ENCODE measurements at regions not wholly inside any gene's neighbourhood (a gene's known extent, or its start where the extent isn't known, plus 50 kb on each side); places are given as distances from the start of the nearest gene placed in this dataset.

DNA sequence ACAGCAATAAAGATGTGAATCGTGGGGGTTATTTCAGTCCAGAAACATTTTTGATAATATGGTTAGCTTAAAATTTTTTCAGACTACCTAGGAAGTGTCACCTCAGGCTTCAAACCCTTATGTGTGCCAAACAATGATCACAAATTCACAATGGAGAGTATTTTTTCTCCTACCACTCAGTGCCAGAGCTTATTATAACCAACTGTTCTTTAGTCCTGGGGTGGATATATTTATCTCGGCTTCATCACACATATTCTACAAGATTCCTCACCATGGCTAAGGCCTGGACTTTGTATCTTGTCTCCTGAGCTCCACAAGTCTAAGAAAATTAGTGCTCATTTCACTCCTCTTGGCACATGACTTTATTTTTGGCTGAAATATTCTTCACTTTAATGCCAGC is 629.1 kb downstream of the RWDD3 start:
- in situ Hi-C loops (cut with MboI; ENCODE audit: low sequenced_read_pairs in 4 of 4), result no loop called here

GRCh38 chr1:95865769-95866168 is 631.8 kb downstream of the RWDD3 start:
- no peak for TF ChIP-seq CTCF (IDR thresholded peaks at IDR 0.05 in 4 of 5, conservative IDR thresholded peaks at IDR 0.05 in 1 of 5)
- no peak for TF ChIP-seq POLR2A (IDR thresholded peaks at IDR 0.05)
- in situ Hi-C loops (cut with MboI; ENCODE audit: low sequenced_read_pairs in 4 of 4), result no loop called here
- ATAC-seq, result no peak
- H3K27me3 ChIP-seq, result no peaks in the 10 kb centered on the region
- DNase-seq, result no peak
- no peak overlapping the region for H3K27ac ChIP-seq
- H3K36me3 ChIP-seq, result no peaks in the 10 kb centered on the region
- no peak overlapping the region for H3K4me3 ChIP-seq
- intact Hi-C loops (cut with DNase I; ENCODE audit: low total_unique reads), result no loop called here
- no peaks in the 10 kb centered on the region for H3K9me3 ChIP-seq
- no peaks in the 10 kb centered on the region for H3K4me1 ChIP-seq

More for the DNA sequence above, 629.1 kb downstream of the RWDD3 start:
- TF ChIP-seq POLR2A (IDR thresholded peaks at IDR 0.05) (no peak), CTCF (IDR thresholded peaks at IDR 0.05 in 4 of 5, conservative IDR thresholded peaks at IDR 0.05 in 1 of 5) (no peak)
- Histone ChIP-seq H3K36me3 (no peaks in the 10 kb centered on the region), H3K9me3 (no peaks in the 10 kb centered on the region), H3K27ac (no peak overlapping the region), H3K4me3 (no peak overlapping the region), H3K27me3 (no peaks in the 10 kb centered on the region), H3K4me1 (no peaks in the 10 kb centered on the region)
- ATAC-seq (no peak), DNase-seq (no peak)
- intact Hi-C loops (cut with DNase I; ENCODE audit: low total_unique reads), result no loop called here

DNA sequence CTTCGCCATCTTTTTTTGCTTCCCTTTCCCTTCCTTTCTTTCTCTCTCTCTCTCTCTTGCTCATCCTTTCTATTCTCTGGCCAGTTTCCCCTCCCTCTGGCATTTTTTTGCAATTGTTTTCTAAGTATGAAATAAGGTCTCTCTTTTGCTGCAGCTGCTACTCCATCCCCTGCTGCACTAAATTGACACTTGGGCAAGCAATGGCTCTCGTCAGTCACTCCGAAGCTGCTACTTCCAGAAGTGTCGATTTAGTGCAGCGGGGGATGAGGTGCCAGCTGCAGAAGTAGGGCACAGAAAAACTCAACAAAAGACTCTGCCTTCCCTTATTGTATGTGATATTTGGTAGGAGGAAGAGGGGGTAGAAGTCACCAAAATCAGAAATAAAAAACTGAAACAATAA is 642.3 kb downstream of the RWDD3 start:
- intact Hi-C loops (cut with DNase I; ENCODE audit: low total_unique reads), result no loop called here
- no peak overlapping the region for H3K27ac ChIP-seq

GRCh38 chr1:95879498-95880050 is 645.6 kb downstream of the RWDD3 start:
- Histone ChIP-seq H3K4me3 (no peak overlapping the region), H3K9me3 (no peaks in the 10 kb centered on the region), H3K36me3 (no peaks in the 10 kb centered on the region), H3K27ac (no peak overlapping the region), H3K4me1 (no peaks in the 10 kb centered on the region), H3K27me3 (no peaks in the 10 kb centered on the region)
- TF ChIP-seq CTCF (IDR thresholded peaks at IDR 0.05 in 4 of 5, conservative IDR thresholded peaks at IDR 0.05 in 1 of 5) (no peak), POLR2A (IDR thresholded peaks at IDR 0.05) (no peak)
- DNase-seq (no peak), ATAC-seq (no peak)
- in situ Hi-C loops (cut with MboI; ENCODE audit: low sequenced_read_pairs in 4 of 4) (no loop called here), intact Hi-C loops (cut with DNase I; ENCODE audit: low total_unique reads) (no loop called here)

More for the DNA sequence above, 642.3 kb downstream of the RWDD3 start:
- TF ChIP-seq CTCF (IDR thresholded peaks at IDR 0.05 in 4 of 5, conservative IDR thresholded peaks at IDR 0.05 in 1 of 5) (no peak), POLR2A (IDR thresholded peaks at IDR 0.05) (no peak)
- in situ Hi-C loops (cut with MboI; ENCODE audit: low sequenced_read_pairs in 4 of 4), result no loop called here
- Histone ChIP-seq H3K4me1 (no peaks in the 10 kb centered on the region), H3K27me3 (no peaks in the 10 kb centered on the region), H3K4me3 (no peak overlapping the region), H3K36me3 (no peaks in the 10 kb centered on the region), H3K9me3 (no peaks in the 10 kb centered on the region)
- DNase-seq (no peak), ATAC-seq (no peak)

- intact Hi-C loops (cut with DNase I; ENCODE audit: low total_unique reads) (no loop called here), in situ Hi-C loops (cut with MboI; ENCODE audit: low sequenced_read_pairs in 4 of 4) (no loop called here)
- H3K9me3 ChIP-seq, result no peaks in the 10 kb centered on the region
- DNase-seq, result no peak
- TF ChIP-seq POLR2A (IDR thresholded peaks at IDR 0.05), result no peak
- no peak for TF ChIP-seq CTCF (IDR thresholded peaks at IDR 0.05 in 4 of 5, conservative IDR thresholded peaks at IDR 0.05 in 1 of 5)
- no peaks in the 10 kb centered on the region for H3K36me3 ChIP-seq
- no peak for ATAC-seq
- no peak overlapping the region for H3K27ac ChIP-seq
- no peak overlapping the region for H3K4me3 ChIP-seq
- H3K4me1 ChIP-seq, result no peaks in the 10 kb centered on the region
- H3K27me3 ChIP-seq, result no peaks in the 10 kb centered on the region
Measured at GRCh38 chr1:95888941-95889390, 655.0 kb downstream of the RWDD3 start.

All from gastrocnemius medialis (tissue), 4 donors.